GM18508 (cell line): ENCODE measurements at regions not wholly inside any gene's neighbourhood (a gene's known extent, or its start where the extent isn't known, plus 50 kb on each side); places are given as distances from the start of the nearest gene placed in this dataset.
A peak's percentile ranks its signal among the peaks of the same experiment; 100 is the strongest.

Experiments used
- ATAC-seq: cut with Tn5 transposase; IDR thresholded peaks from one replicate; pipeline ENCODE4 v1.9.1; 2021; ENCODE audit warnings: moderate number of reproducible peaks; ENCODE audit not compliant: insufficient read depth, unreplicated experiment

- ATAC-seq, result no peak
These were observed 1353.7 kb upstream of the LRRTM1 start for GRCh38 chr2:81658227-81658626.

- no peak for ATAC-seq
These were observed 1345.8 kb upstream of the LRRTM1 start for GRCh38 chr2:81650048-81650971.

- ATAC-seq, result no peak
These were observed 1344.3 kb upstream of the LRRTM1 start for GRCh38 chr2:81648806-81649205.

GRCh38 chr2:81648370-81648769 is 1343.8 kb upstream of the LRRTM1 start:
- ATAC-seq, result no peak

GRCh38 chr2:81647715-81648230 is 1343.2 kb upstream of the LRRTM1 start:
- ATAC-seq, result no peak

GRCh38 chr2:81645745-81646301 is 1341.3 kb upstream of the LRRTM1 start:
- peak; percentile 77 for ATAC-seq

- ATAC-seq, result no peak
These were observed 1339.6 kb upstream of the LRRTM1 start for GRCh38 chr2:81644189-81644588.

GRCh38 chr2:81624825-81625224 is 1320.3 kb upstream of the LRRTM1 start:
- no peak for ATAC-seq

- no peak for ATAC-seq
These were observed 1295.5 kb upstream of the LRRTM1 start for GRCh38 chr2:81600088-81600487.

GRCh38 chr2:81598453-81598852 is 1293.9 kb upstream of the LRRTM1 start:
- ATAC-seq, result no peak

GRCh38 chr2:81589406-81589805 is 1284.9 kb upstream of the LRRTM1 start:
- no peak for ATAC-seq

- ATAC-seq, result no peak
These were observed 1279.0 kb upstream of the LRRTM1 start for GRCh38 chr2:81583311-81584108.

- ATAC-seq, result no peak
These were observed 1272.2 kb upstream of the LRRTM1 start for GRCh38 chr2:81576713-81577112.

GRCh38 chr2:81551040-81551634 is 1246.6 kb upstream of the LRRTM1 start:
- no peak for ATAC-seq

GRCh38 chr2:81550277-81550676 is 1245.7 kb upstream of the LRRTM1 start:
- ATAC-seq, result no peak

- ATAC-seq, result no peak
These were observed 1245.1 kb upstream of the LRRTM1 start for GRCh38 chr2:81549646-81550045.

- no peak for ATAC-seq
These were observed 1241.1 kb upstream of the LRRTM1 start for GRCh38 chr2:81545626-81546025.

- no peak for ATAC-seq
These were observed 1237.6 kb upstream of the LRRTM1 start for GRCh38 chr2:81542119-81542518.

GRCh38 chr2:81529944-81530343 is 1225.4 kb upstream of the LRRTM1 start:
- ATAC-seq, result no peak

- ATAC-seq, result peak; percentile 96
These were observed 1224.4 kb upstream of the LRRTM1 start for GRCh38 chr2:81528852-81529480.
